B cell (primary cell): ENCODE measurements at regions not wholly inside any gene's neighbourhood (a gene's known extent, or its start where the extent isn't known, plus 50 kb on each side); places are given as distances from the start of the nearest gene placed in this dataset.

Source experiments
- EZH2 ChIP-seq: IDR thresholded peaks from 2 replicates; pipeline ENCODE4 v1.6.1; 2012; ENCODE audit warnings: borderline replicate concordance, low read depth, mild to moderate bottlenecking, moderate library complexity, low read length; ENCODE audit not compliant: insufficient read depth, poor library complexity, severe bottlenecking
- TF ChIP-seq, protein P1 (sequence below): fragments of 200-600 bp; IDR thresholded peaks from one replicate; pipeline ENCODE4 v1.8.0; 2022; ENCODE audit warnings: antibody characterized with exemption, mild to moderate bottlenecking

GRCh38 chr5:56684159-56684558 is 131.2 kb upstream of the MAP3K1 start:
- TF ChIP-seq EZH2, result no peak
- TF ChIP-seq, protein P1, sequence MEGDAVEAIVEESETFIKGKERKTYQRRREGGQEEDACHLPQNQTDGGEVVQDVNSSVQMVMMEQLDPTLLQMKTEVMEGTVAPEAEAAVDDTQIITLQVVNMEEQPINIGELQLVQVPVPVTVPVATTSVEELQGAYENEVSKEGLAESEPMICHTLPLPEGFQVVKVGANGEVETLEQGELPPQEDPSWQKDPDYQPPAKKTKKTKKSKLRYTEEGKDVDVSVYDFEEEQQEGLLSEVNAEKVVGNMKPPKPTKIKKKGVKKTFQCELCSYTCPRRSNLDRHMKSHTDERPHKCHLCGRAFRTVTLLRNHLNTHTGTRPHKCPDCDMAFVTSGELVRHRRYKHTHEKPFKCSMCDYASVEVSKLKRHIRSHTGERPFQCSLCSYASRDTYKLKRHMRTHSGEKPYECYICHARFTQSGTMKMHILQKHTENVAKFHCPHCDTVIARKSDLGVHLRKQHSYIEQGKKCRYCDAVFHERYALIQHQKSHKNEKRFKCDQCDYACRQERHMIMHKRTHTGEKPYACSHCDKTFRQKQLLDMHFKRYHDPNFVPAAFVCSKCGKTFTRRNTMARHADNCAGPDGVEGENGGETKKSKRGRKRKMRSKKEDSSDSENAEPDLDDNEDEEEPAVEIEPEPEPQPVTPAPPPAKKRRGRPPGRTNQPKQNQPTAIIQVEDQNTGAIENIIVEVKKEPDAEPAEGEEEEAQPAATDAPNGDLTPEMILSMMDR, result no peak
